MM.1S (cell line): ENCODE measurements at regions not wholly inside any gene's neighbourhood (a gene's known extent, or its start where the extent isn't known, plus 50 kb on each side); places are given as distances from the start of the nearest gene placed in this dataset.

ENCODE experiments used
- EZH2 ChIP-seq: fragments of 300-600 bp; sonication (generic); optimal IDR thresholded peaks from 2 replicates; pipeline ENCODE3; 2017; ENCODE audit warnings: low read depth, mild to moderate bottlenecking, antibody characterized with exemption, low read length, mixed read lengths
- EZH2phosphoT487 ChIP-seq: fragments of 300-600 bp; sonication (generic); IDR thresholded peaks from 2 replicates; pipeline ENCODE4 v1.6.1; 2018; ENCODE audit warnings: antibody characterized with exemption, low read length
- TF ChIP-seq, protein P1 (sequence below): fragments of 300-600 bp; sonication (generic); IDR thresholded peaks from 2 replicates; pipeline ENCODE4 v1.5.1; 2016; ENCODE audit warnings: antibody characterized with exemption, low read length, mixed read lengths

DNA sequence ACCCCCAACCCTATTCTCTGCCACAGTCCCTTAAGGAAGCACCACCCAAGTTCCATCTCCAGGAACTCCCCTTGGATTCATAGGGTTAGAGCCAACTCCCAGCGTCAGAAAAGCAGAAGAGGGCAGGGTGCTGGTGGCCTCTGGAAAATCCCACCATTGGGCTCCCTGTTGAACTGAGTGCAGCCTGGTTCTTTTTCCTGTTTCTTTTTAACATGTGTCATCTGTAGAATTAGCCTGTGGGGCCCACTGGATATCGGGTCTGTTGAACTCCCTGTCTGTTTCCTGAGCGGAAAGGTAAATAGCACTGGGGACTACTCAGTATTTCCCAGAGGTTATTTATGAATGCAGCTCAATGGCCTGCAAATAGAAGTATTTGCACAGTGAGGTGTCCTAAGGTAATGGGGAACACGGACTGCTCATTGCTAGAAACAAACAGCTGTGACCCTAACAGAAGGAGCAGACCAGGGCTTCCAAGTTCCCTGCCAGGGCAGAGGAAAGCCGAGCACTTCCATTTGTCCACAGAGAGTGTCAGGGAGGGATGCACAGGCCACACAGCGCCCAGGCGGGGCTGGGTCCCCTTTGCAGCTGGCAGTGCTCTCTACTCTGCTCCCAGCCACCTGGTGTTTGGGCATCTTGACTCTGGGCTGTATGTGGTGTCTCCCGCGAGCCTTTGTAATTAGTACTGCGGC, 102.6 kb downstream of the FHDC1 start:
- TF ChIP-seq, protein P1, sequence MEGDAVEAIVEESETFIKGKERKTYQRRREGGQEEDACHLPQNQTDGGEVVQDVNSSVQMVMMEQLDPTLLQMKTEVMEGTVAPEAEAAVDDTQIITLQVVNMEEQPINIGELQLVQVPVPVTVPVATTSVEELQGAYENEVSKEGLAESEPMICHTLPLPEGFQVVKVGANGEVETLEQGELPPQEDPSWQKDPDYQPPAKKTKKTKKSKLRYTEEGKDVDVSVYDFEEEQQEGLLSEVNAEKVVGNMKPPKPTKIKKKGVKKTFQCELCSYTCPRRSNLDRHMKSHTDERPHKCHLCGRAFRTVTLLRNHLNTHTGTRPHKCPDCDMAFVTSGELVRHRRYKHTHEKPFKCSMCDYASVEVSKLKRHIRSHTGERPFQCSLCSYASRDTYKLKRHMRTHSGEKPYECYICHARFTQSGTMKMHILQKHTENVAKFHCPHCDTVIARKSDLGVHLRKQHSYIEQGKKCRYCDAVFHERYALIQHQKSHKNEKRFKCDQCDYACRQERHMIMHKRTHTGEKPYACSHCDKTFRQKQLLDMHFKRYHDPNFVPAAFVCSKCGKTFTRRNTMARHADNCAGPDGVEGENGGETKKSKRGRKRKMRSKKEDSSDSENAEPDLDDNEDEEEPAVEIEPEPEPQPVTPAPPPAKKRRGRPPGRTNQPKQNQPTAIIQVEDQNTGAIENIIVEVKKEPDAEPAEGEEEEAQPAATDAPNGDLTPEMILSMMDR = no peak
- no peak for TF ChIP-seq EZH2phosphoT487
- TF ChIP-seq EZH2 = no peak
